Chondrocyte (in vitro differentiated cells): ENCODE measurements at regions not wholly inside any gene's neighbourhood (a gene's known extent, or its start where the extent isn't known, plus 50 kb on each side); places are given as distances from the start of the nearest gene placed in this dataset.

Source experiments
- DNase-seq: peaks from one replicate; pipeline ENCODE4 v3.0.0; 2021; ENCODE audit warnings: mixed read lengths, low spot score
- H3K27ac Mint-ChIP-seq: one replicate; pipeline ENCODE4 v1.8.0; 2021; ENCODE audit warnings: mild to moderate bottlenecking, moderate library complexity, mixed read lengths; ENCODE audit not compliant: unreplicated experiment
- H3K27me3 Mint-ChIP-seq: 2 replicates; pipeline ENCODE4 v1.8.0; 2021; ENCODE audit warnings: low read depth, mixed read lengths
- H3K36me3 Mint-ChIP-seq: 2 replicates; pipeline ENCODE4 v1.8.0; 2021; ENCODE audit warnings: low read depth, mixed read lengths
- H3K4me1 Mint-ChIP-seq: 2 replicates; pipeline ENCODE4 v1.8.0; 2021; ENCODE audit warnings: low read depth, mild to moderate bottlenecking, mixed read lengths
- H3K4me3 Mint-ChIP-seq: one replicate; pipeline ENCODE4 v1.8.0; 2021; ENCODE audit warnings: mild to moderate bottlenecking, moderate library complexity, mixed read lengths; ENCODE audit not compliant: unreplicated experiment
- H3K9me3 Mint-ChIP-seq: 2 replicates; pipeline ENCODE4 v1.8.0; 2021; ENCODE audit warnings: low read depth, mixed read lengths
- TF ChIP-seq, protein P1 (sequence below): fragments of 200-600 bp; sonication (generic); IDR thresholded peaks from 2 replicates; pipeline ENCODE4 v1.5.0; 2021; ENCODE audit warnings: antibody characterized with exemption, mild to moderate bottlenecking, moderate library complexity

DNA sequence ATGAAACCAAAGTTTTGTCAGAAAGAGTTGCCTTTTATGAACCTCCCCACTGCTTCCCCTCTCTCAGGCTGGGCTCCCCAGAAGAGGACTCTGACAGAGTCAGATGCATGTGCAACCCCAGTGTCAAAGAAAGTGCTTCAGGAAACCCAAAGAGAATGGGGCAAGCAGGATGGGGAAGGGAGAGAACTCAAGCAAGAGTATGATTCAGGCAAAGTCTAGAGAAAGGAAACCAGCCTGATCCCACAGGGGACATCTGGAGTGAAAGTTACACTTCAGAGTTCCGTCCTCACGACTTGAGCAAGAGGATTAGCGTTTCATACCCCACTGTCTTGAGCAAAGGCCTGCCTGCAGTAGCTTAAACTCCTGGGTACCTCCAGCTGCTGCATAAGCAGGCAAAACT is 51.8 kb upstream of the EPC2 start:
- no peak overlapping the region for H3K4me3 Mint-ChIP-seq
- DNase-seq, result no peak
- H3K9me3 Mint-ChIP-seq, result no peaks in the 10 kb centered on the region
- H3K27me3 Mint-ChIP-seq, result no peaks in the 10 kb centered on the region
- H3K4me1 Mint-ChIP-seq, result no peaks in the 10 kb centered on the region
- TF ChIP-seq, protein P1, sequence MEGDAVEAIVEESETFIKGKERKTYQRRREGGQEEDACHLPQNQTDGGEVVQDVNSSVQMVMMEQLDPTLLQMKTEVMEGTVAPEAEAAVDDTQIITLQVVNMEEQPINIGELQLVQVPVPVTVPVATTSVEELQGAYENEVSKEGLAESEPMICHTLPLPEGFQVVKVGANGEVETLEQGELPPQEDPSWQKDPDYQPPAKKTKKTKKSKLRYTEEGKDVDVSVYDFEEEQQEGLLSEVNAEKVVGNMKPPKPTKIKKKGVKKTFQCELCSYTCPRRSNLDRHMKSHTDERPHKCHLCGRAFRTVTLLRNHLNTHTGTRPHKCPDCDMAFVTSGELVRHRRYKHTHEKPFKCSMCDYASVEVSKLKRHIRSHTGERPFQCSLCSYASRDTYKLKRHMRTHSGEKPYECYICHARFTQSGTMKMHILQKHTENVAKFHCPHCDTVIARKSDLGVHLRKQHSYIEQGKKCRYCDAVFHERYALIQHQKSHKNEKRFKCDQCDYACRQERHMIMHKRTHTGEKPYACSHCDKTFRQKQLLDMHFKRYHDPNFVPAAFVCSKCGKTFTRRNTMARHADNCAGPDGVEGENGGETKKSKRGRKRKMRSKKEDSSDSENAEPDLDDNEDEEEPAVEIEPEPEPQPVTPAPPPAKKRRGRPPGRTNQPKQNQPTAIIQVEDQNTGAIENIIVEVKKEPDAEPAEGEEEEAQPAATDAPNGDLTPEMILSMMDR, result no peak
- H3K36me3 Mint-ChIP-seq, result no peaks in the 10 kb centered on the region
- no peak overlapping the region for H3K27ac Mint-ChIP-seq

- H3K4me3 Mint-ChIP-seq, result no peak overlapping the region
- no peaks in the 10 kb centered on the region for H3K4me1 Mint-ChIP-seq
- DNase-seq, result no peak
- H3K27ac Mint-ChIP-seq, result no peak overlapping the region
- TF ChIP-seq, protein P1, result no peak
- H3K27me3 Mint-ChIP-seq, result no peaks in the 10 kb centered on the region
- H3K9me3 Mint-ChIP-seq, result no peaks in the 10 kb centered on the region
- no peaks in the 10 kb centered on the region for H3K36me3 Mint-ChIP-seq
Observed at GRCh38 chr2:148593421-148593820, 51.1 kb upstream of the EPC2 start.

DNA sequence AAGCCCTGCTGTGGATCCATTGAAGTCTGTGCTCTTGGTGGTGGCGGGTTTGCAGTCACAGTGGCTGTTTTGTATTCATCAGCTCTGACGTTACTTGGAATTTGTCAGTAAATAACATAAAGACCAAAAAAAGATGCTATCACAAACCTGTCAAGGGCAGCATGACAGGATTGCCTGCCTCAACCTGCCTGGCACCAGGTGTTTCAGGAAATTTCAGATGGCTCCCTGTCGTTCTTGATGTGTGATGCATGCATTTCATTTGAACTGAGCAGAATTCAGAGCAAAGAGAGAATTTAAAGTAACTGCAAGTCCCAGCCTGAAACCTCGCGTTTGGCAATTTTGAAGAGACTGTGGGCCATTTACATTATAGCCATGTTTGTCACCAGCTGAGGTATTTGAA is 50.3 kb upstream of the EPC2 start:
- no peak overlapping the region for H3K27ac Mint-ChIP-seq
- H3K36me3 Mint-ChIP-seq, result no peaks in the 10 kb centered on the region

More for the DNA sequence above, 50.3 kb upstream of the EPC2 start:
- Mint-ChIP-seq H3K27me3 (no peaks in the 10 kb centered on the region), H3K4me3 (no peak overlapping the region), H3K9me3 (no peaks in the 10 kb centered on the region), H3K4me1 (no peaks in the 10 kb centered on the region)
- TF ChIP-seq, protein P1, result no peak
- no peak for DNase-seq
